Embryonic facial prominence (tissue), 1 donor: ENCODE measurements at regions not wholly inside any gene's neighbourhood (a gene's known extent, or its start where the extent isn't known, plus 50 kb on each side); places are given as distances from the start of the nearest gene placed in this dataset.
"Not testable (repeated sequence)": the region's sequence is repeated elsewhere in the genome, so short reads cannot be mapped to it uniquely, and the experiment has no call there.

Experiments
- DNase-seq: peaks from one replicate; pipeline ENCODE4 v3.0.0-alpha.2; 2016; ENCODE audit errors: extremely low spot score

DNA sequence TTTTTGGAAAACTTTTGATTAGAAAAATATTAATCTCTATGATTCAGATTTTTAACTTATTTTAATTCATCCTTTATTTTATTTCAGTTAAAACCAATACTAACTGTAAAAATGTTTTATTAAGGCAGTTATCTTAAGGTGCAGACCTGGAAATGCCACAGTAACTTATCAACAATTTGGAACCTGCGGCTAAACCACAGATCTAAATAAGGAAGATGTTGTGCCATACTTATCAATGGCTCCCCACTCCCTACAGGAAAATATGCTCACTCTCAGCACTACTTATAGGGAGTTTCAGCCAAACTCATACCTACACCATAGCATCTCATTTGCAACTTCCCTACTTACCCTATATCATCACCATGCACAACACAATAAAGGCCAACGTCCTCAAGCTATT is 226.9 kb upstream of the KYNU start:
- DNase-seq, result no peak

DNA sequence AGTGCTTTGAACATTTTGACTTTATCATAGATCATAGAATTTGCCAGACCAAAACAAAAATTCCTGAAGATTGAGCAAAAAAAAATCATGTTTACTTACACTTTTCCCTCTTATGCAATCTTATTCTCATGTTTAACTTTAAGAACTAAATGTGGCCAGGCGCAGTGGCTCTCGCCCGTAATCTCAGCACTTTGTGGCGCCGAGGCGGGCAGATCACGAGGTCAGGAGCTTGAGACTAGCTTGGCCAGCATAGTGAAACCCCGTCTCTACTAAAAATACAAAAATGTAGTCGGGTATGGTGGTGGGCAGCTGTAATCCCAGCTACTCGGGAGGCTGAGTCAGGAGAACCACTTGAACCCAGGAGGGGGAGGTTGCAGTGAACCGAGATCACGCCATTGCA is 227.9 kb upstream of the KYNU start:
- DNase-seq, result no peak

DNA sequence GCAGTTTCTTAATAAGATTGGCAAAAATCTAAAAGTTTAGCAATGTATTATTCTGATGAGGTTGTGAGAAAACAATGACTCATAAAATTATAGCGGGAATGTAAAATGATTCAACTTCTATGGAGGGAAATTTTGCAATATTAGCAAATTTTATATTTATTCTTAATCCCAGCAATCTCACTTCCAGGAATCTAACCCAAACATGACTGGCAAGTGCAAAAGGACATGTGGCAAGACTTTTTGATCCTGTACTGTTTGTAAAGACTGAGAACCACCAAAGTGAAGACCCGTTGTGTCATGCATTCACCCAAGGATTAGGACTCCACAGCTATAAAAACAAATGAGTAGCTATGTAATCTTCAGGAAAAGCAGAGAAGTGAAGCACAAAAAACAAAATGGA is 234.8 kb upstream of the KYNU start:
- no peak for DNase-seq

DNA sequence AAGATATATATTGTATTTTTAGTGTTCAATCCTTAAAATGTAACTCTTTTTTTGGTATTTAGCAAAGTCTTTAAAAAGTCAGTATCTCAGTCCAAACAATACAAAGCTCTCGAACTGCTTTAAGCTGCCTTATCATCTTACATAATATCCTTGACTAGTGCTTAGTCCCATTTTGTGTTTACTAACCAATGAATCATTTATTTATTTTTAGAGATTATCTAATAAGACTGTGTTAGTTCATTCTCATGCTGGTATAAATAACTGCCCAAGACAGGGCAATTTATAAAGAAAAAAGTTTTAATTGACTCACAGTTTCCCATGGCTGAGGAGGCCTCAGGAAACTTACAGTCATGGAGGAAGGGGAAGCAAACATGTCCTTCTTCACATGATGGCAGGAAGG is 248.3 kb upstream of the KYNU start:
- no peak for DNase-seq

DNA sequence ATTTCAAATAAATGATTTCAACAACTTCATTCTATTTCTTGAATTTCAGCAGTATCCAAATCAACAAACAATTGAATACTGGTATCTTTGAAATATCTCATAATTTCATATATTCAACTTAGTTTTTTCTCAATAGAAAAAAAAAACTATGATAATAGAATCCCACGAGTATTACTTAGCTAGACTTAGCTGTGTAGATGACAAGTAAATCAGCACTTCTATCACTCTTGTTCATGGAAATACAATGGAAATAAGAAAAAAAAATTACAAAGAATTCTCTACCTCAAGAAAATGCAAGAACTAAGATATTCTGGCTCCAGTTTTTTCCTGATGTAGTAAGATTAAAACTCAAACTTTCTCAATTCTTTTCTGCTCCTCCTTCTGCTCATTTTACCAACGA is 256.2 kb upstream of the KYNU start:
- DNase-seq, result no peak

DNA sequence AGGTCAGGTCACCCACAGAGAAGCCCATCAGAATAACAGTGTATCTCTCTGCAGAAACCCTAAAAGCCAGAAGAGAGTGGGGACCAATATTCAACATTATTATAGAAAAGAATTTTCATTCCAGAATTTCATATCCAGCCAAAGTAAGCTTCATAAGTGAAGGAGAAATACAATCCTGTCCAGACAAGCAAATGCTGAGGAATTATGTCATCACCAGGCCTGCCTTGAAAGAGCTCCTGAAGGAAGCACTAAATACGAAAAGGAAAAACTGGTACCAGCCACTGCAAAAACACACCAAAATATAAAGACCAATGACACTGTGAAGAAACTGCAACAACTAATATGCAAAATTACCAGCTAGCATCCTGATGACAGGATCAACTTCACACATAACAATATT is 260.0 kb upstream of the KYNU start:
- no peak for DNase-seq

DNA sequence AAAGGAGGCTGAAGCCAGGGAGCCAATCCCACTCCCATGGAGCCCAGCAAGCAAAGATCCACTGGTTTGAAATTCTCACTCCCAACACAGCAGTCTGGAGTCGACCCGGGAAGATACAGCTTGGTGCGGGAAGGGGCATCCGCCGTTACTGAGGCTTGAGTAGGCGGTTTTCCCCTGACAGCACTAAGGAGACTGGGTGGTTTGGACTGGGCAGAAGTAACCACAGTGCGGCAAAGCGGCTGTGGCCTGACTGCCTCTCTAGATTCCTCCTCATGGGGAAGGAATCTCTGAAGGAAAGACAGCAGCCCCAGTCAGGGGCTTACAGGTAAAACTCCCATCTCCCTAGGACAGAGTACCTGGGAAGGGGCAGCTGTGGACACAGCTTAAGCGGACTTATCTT is 261.6 kb upstream of the KYNU start:
- DNase-seq, result no peak

DNA sequence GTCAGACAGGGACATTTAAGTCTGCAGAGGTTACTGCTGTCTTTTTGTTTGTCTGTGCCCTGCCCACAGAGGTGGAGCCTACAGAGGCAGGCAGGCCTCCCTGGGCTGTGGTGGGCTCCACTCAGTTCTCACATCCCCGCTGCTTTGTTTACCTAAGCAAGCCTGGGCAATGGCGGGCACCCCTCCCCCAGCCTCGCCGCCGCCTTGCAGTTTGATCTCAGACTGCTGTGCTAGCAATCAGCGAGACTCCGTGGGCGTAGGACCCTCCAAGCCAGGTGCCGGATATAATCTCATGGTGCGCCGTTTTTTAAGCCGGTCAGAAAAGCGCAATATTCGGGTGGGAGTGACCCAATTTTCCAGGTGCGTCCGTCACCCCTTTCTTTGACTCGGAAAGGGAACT is 264.3 kb upstream of the KYNU start:
- DNase-seq, result not testable (repeated sequence)

DNA sequence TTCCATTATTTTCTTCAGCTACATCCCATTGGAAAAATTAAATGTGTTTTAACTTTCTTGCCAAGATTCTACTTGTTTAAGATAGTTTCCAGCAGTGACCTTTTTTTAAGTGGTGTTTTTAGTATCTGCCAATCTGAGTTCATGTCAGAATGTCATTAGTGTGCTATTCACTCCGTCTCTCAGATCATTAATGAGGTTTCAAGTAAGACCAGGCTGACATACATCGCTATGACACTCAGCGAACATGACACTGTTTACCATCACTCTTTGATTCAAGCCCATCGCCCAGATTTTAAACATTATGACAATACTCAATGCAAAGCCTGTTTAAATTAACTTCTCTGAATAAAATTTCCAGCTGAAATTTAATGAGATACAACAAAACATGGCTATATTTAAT is 272.0 kb upstream of the KYNU start:
- no peak for DNase-seq

DNA sequence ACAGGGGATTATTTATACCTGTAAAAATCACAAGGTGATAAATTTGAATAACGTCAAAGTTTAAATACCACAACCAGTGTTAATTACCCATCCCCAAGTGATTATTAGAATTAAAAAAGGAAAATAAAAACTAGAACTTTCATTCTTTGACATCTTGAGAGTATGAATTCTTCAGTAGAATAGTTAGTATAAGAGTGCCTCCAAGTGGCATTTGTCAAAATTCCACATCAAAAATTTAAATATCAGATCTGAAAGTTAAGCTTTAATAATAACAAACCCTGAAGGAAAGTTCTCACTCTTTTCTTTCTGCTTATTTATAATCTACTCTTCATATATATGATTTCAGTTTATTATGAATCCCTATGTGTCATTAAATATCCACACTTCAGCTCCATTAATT is 273.7 kb upstream of the KYNU start:
- no peak for DNase-seq

DNA sequence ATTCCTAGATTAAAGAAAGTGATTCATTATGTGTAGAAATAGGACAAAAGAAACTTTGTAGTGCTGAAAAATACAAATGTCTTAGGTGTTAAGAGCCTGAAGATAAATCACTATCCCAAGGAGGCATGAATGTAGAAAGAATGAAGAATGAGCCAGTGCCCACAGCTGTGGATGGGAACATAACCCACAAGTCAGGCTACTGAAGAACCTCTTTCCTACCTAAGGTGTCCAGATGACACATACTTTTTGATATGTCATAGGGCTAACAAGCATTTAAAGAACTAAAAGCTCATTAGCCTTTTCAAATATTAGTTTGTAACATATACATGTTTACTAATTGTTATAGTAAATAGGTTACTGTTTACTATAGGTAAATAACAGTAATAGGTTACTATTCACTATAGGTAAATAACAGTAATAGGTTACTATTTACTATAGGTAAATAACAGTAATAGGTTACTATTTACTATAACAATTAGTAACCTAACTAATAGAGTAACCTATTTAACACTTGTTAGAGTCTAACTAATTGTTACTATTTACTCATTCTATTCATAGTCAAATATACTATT is 275.0 kb upstream of the KYNU start:
- no peak for DNase-seq

DNA sequence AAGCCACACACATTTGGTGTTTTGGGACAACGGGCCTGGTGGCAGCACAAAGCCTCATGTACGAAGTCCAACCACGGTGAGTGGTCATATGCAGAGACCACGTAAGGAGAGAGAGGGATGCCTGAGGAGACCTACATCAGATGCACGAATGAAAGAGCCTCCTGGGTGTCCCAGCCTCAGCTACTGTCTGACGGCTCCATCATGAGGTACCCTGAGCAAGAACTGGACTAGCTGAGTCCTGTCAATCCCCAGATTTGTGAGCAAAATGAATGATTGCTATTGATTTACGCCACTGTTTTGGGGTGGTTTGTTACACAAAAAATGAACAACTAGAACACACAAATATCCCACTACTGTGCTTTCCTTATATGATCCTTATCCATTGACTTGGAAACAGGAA is 275.7 kb upstream of the KYNU start:
- DNase-seq, result no peak

DNA sequence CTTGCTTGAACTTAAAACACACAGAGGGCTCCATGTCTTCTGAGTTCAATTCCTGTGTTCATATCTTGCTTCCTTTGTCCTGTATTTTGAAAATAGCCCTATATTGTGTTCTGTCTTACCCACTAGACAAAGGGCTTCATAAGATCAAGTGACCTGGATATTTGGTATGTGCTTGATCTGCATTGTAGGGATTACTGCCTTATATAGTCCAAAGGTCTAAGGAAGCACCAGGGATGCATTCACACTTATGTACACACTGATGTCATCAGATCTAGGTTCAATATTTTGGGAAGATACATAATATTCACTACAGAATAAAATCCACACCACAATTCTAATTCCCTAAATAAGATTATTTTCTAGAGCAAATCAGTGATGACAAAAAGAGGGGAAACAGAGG is 278.0 kb upstream of the KYNU start:
- DNase-seq, result no peak

DNA sequence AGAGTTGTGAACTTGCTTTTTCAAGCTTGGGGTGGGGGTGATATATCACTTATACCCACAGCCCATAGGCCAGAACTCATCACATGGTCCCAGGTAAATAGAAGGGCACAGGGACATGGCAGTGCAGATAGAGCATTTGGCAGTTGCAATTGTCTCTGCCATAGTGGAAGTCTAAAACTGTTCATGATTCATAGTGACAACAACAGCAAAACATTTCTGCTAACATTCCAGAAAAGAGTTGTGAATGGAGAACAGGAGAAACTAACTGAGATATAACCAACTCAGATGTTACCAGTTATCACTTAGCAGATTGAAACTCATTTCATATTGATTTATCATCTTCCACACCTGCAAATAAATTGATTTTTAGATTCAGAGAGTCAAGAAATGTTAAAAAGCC is 278.6 kb upstream of the KYNU start:
- DNase-seq, result no peak

DNA sequence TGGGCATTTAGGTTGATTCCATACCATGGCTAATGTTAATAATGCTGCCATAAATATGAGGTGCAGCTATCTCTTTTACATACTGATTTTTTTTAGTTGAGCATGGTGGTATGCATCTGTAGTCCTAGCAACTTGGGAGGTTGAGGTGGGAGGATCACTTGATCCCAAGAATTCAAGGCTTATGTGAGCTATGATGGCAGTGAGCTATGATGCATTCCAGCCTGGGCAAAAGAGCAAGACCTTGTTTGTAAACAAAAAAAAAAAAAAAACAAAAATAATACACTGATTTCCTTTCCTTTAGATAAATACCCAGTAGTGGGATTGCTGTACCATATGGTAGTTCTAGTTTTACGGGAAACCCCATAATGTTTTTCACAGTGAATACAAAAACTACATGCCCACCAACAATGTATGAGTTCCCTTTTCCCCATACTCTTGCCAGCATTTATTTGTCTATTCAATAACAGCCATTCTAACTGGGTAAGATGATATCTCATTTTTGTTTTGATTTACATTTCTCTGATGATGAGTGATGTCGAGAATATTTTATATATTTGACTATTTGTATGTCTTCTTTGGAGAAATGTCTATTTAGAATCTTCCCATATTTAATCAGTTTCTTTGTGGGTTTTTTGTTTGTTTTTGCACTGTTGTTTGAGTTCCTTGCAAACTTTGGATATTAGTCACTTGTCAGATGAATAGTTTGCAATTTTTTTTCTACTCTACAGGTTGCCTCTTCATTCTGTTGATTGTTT is 281.0 kb upstream of the KYNU start:
- no peak for DNase-seq

DNA sequence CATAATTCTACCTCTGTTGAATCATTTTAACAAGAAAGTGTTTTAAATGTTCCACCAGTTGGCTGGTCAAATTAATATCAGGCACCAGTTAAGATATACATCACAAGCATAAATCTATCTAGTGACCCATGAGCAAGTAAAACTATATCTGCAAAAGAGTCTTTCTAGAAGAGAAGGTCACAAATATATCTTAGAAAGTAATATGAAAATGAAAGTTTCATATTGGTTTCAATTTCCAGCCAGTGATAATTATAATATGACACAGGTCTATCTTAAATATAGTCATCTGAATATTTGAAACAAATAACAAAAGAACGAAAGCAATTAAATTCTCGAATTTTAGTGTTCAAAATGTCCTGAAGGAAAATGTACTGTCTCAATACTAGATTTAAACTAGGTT is 282.5 kb upstream of the KYNU start:
- no peak for DNase-seq

DNA sequence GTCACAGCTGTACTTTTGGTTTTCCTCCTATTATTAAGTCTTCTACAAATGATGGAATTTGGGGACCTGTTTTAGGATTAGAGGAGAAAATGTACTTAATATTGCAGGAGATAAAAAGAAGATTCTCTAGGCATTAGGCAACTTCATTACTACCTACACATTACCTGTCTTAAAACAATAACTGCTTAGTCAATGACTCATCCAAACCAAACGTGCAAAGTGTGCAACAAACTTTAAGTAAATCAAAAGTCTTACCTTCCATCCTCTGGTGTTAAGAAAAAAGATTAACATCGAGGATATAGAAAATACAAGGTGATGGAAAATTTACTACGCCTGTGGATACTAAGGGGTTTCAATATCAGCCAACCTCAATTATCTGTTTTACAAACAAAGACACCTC is 285.3 kb upstream of the KYNU start:
- no peak for DNase-seq

DNA sequence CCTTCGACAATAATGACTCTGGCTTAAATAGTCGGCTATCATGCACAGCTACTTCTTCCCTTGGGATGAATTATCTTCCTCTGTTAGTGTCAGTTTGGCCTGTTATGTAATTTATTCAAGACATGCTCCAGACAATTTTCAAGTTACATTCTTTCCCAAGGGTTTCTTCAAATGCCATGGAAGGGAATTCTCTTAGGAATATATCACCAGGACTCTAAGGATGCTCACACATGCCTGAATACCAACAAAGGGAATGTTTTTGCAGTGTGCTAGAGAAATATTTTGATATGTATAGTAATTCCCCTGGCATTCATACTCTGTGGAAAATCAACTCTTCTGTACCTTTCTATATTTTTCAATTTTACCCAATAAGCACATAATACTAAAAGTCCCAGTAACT is 286.0 kb upstream of the KYNU start:
- DNase-seq, result no peak

DNA sequence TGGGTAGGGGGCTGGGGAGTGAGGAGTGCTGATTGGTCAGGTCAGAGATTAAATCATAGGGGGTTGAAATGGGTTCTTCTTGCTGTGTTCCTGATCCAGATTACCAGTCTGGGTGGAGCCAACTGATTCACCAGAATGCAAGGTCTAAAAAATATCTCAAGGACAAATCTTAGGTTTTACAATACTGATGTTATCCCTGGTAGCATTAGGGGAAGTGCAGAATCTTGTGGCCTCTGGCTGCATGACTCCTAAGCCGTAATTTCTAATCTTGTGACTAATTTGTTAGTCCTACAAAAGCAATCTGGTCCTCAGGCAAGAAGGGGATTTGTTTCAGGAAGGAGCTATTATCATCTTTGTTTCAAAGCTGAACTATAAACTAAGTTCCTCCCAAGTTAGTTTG is 289.2 kb upstream of the KYNU start:
- no peak for DNase-seq

DNA sequence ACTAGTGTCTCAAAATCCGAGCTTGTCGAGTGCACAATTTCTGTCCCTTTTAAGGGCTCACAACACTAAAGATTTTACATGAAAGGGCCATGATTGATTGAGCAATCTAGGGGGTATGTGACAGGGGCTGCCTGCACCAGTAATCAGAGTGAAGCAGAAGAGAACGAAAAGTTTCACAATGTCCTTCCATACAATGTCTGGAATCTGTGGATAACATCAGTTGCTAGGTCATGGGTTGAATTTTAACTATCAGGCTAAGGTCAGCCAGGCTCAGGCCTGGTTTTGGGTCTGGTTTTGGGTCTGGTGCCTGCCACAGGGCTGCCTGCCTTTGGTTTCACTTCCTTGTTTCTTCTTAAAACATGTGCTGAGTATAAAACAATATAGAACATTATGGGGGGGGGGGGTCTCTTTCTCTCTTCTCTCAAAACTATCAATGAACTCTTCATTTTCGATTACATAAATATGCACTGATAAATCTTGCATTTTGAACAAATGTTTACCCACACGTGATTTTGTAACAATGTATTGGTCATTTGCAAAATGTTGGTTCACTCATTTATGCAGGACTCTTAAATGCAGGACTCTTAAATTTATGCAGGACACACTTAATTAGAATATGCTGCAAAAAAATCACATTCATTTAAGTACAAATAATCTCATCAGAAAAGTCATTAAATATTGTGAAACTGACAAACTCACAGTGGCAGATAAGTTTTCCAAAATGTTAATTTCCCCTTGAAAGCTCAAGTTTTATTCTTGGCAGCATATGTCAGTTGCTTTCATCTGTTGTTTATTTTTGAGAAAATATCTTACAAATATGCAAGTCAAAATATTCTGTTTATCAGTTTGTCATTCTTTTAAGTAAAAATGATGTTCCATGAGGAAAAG is 290.5 kb upstream of the KYNU start:
- DNase-seq, result no peak

DNA sequence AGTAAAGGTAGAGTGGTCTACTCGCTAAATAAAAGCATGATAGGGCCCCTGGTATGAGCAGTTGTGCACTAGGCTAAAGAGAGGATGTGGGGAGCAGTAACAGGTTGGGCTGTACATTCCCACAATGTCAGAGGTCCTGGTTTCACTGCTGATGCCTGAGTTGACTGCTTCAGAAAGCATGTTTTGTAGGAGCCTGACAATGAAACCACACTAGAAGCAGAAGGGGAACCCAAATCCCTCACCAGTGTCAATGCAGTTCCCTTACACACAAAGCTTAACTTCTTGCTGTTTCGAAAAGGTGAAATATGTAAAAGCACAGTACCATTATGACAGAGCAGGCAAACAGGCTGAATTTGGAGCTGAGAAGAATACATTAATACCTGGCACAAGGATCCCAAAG is 291.7 kb upstream of the KYNU start:
- no peak for DNase-seq

DNA sequence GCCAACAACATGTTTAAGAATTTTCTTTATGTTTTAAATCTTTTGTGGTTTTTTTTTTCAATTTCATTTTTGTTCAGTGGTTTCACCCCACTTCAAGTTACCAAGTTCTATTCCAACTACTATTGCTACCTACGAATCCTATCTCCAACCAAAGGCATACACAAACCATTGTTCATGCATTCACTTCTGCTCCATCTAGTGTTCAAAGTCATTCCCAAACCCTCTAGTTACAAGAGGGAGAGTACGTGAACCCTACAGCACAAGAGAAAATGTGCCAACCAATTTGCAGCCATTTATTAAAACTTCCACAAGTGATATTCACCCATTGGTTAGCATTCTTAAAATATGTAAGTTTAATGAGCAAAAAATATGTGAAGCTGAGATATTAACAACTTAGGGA is 295.1 kb upstream of the KYNU start:
- DNase-seq, result no peak

DNA sequence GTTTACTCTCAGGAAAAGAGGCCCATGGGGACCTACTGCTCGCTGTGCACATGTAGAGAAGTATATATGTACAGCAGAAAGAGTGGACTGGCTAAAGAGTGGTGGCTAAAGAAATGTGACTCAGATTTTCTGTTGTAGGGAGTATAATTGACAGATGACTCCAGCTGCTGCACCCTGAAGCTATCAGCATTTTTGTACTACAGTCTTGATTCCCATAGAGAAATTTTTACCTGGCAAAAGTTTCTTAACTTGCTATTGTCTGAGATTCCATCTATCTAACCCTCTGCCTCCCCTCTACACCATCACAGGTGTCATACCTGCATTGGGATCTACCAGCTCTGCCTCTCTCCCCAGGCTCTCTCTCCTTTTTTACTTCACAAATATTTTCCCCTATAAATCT is 296.0 kb upstream of the KYNU start:
- DNase-seq, result no peak
